ENCODE measurements at regions not wholly inside any gene's neighbourhood (a gene's known extent, or its start where the extent isn't known, plus 50 kb on each side); places are given as distances from the start of the nearest gene placed in this dataset.

- no peaks in the 10 kb centered on the region for H3K9me3 ChIP-seq (ENCODE audit: control insufficient read depth in 1 of 2, low read length in 2 of 2)
- H3K4me1 ChIP-seq (ENCODE audit: control insufficient read depth in 1 of 2, insufficient read depth in 2 of 2, low read length in 2 of 2) = no peaks in the 10 kb centered on the region
- H3K4me3 ChIP-seq (ENCODE audit: low read depth in 1 of 2, low read length in 2 of 2) = no peak overlapping the region
- no peaks in the 10 kb centered on the region for H3K27me3 ChIP-seq (ENCODE audit: control insufficient read depth in 1 of 2, insufficient read depth in 2 of 2, low read length in 2 of 2)
- no peak overlapping the region for H3K27ac ChIP-seq (ENCODE audit: low read depth, low read length)
- H3K36me3 ChIP-seq (ENCODE audit: control insufficient read depth in 1 of 2, insufficient read depth in 2 of 2, low read length in 2 of 2) = no peaks in the 10 kb centered on the region
- H3K9ac ChIP-seq (ENCODE audit: low read depth in 1 of 2, low read length in 2 of 2) = no peak overlapping the region
These were observed 451.2 kb downstream of the INSC start for GRCh38 chr11:15565880-15566279.

GRCh38 chr11:15568440-15568839 lies 453.7 kb downstream of the INSC start:
- H3K27me3 ChIP-seq (ENCODE audit: control insufficient read depth in 1 of 2, insufficient read depth in 2 of 2, low read length in 2 of 2) = no peaks in the 10 kb centered on the region
- H3K36me3 ChIP-seq (ENCODE audit: control insufficient read depth in 1 of 2, insufficient read depth in 2 of 2, low read length in 2 of 2) = no peaks in the 10 kb centered on the region
- no peaks in the 10 kb centered on the region for H3K4me1 ChIP-seq (ENCODE audit: control insufficient read depth in 1 of 2, insufficient read depth in 2 of 2, low read length in 2 of 2)
- H3K9me3 ChIP-seq (ENCODE audit: control insufficient read depth in 1 of 2, low read length in 2 of 2) = no peaks in the 10 kb centered on the region
- no peak overlapping the region for H3K27ac ChIP-seq (ENCODE audit: low read depth, low read length)
- no peak overlapping the region for H3K9ac ChIP-seq (ENCODE audit: low read depth in 1 of 2, low read length in 2 of 2)
- H3K4me3 ChIP-seq (ENCODE audit: low read depth in 1 of 2, low read length in 2 of 2) = no peak overlapping the region

GRCh38 chr11:15569305-15570025 lies 454.7 kb downstream of the INSC start:
- Histone ChIP-seq H3K9ac (ENCODE audit: low read depth in 1 of 2, low read length in 2 of 2) (no peak overlapping the region), H3K27me3 (ENCODE audit: control insufficient read depth in 1 of 2, insufficient read depth in 2 of 2, low read length in 2 of 2) (no peaks in the 10 kb centered on the region), H3K4me3 (ENCODE audit: low read depth in 1 of 2, low read length in 2 of 2) (no peak overlapping the region), H3K9me3 (ENCODE audit: control insufficient read depth in 1 of 2, low read length in 2 of 2) (no peaks in the 10 kb centered on the region), H3K27ac (ENCODE audit: low read depth, low read length) (no peak overlapping the region), H3K36me3 (ENCODE audit: control insufficient read depth in 1 of 2, insufficient read depth in 2 of 2, low read length in 2 of 2) (no peaks in the 10 kb centered on the region), H3K4me1 (ENCODE audit: control insufficient read depth in 1 of 2, insufficient read depth in 2 of 2, low read length in 2 of 2) (no peaks in the 10 kb centered on the region)

GRCh38 chr11:15575409-15575808 lies 460.7 kb downstream of the INSC start:
- H3K27me3 ChIP-seq (ENCODE audit: control insufficient read depth in 1 of 2, insufficient read depth in 2 of 2, low read length in 2 of 2) = no peaks in the 10 kb centered on the region
- H3K9ac ChIP-seq (ENCODE audit: low read depth in 1 of 2, low read length in 2 of 2) = no peak overlapping the region
- H3K4me3 ChIP-seq (ENCODE audit: low read depth in 1 of 2, low read length in 2 of 2) = no peak overlapping the region
- H3K4me1 ChIP-seq (ENCODE audit: control insufficient read depth in 1 of 2, insufficient read depth in 2 of 2, low read length in 2 of 2) = peaks cover 9 to 10% of the 10 kb centered on the region in 2 donors
- H3K27ac ChIP-seq (ENCODE audit: low read depth, low read length) = no peak overlapping the region
- no peaks in the 10 kb centered on the region for H3K36me3 ChIP-seq (ENCODE audit: control insufficient read depth in 1 of 2, insufficient read depth in 2 of 2, low read length in 2 of 2)
- H3K9me3 ChIP-seq (ENCODE audit: control insufficient read depth in 1 of 2, low read length in 2 of 2) = no peaks in the 10 kb centered on the region

GRCh38 chr11:15576769-15577168 lies 462.0 kb downstream of the INSC start:
- Histone ChIP-seq H3K4me3 (ENCODE audit: low read depth in 1 of 2, low read length in 2 of 2) (no peak overlapping the region), H3K9ac (ENCODE audit: low read depth in 1 of 2, low read length in 2 of 2) (no peak overlapping the region), H3K27ac (ENCODE audit: low read depth, low read length) (no peak overlapping the region), H3K36me3 (ENCODE audit: control insufficient read depth in 1 of 2, insufficient read depth in 2 of 2, low read length in 2 of 2) (no peaks in the 10 kb centered on the region), H3K27me3 (ENCODE audit: control insufficient read depth in 1 of 2, insufficient read depth in 2 of 2, low read length in 2 of 2) (no peaks in the 10 kb centered on the region), H3K9me3 (ENCODE audit: control insufficient read depth in 1 of 2, low read length in 2 of 2) (no peaks in the 10 kb centered on the region), H3K4me1 (ENCODE audit: control insufficient read depth in 1 of 2, insufficient read depth in 2 of 2, low read length in 2 of 2) (peaks cover 11 to 12% of the 10 kb centered on the region in 2 donors)

GRCh38 chr11:15577519-15577918 lies 462.8 kb downstream of the INSC start:
- no peak overlapping the region for H3K9ac ChIP-seq (ENCODE audit: low read depth in 1 of 2, low read length in 2 of 2)
- peaks cover 11 to 12% of the 10 kb centered on the region in 2 donors for H3K4me1 ChIP-seq (ENCODE audit: control insufficient read depth in 1 of 2, insufficient read depth in 2 of 2, low read length in 2 of 2)
- no peaks in the 10 kb centered on the region for H3K36me3 ChIP-seq (ENCODE audit: control insufficient read depth in 1 of 2, insufficient read depth in 2 of 2, low read length in 2 of 2)
- H3K27ac ChIP-seq (ENCODE audit: low read depth, low read length) = no peak overlapping the region
- no peak overlapping the region for H3K4me3 ChIP-seq (ENCODE audit: low read depth in 1 of 2, low read length in 2 of 2)
- H3K9me3 ChIP-seq (ENCODE audit: control insufficient read depth in 1 of 2, low read length in 2 of 2) = no peaks in the 10 kb centered on the region
- no peaks in the 10 kb centered on the region for H3K27me3 ChIP-seq (ENCODE audit: control insufficient read depth in 1 of 2, insufficient read depth in 2 of 2, low read length in 2 of 2)

GRCh38 chr11:15579287-15580001 lies 464.7 kb downstream of the INSC start:
- Histone ChIP-seq H3K4me1 (ENCODE audit: control insufficient read depth in 1 of 2, insufficient read depth in 2 of 2, low read length in 2 of 2) (peaks cover 11 to 12% of the 10 kb centered on the region in 2 donors), H3K36me3 (ENCODE audit: control insufficient read depth in 1 of 2, insufficient read depth in 2 of 2, low read length in 2 of 2) (no peaks in the 10 kb centered on the region), H3K4me3 (ENCODE audit: low read depth in 1 of 2, low read length in 2 of 2) (no peak overlapping the region), H3K27me3 (ENCODE audit: control insufficient read depth in 1 of 2, insufficient read depth in 2 of 2, low read length in 2 of 2) (no peaks in the 10 kb centered on the region), H3K27ac (ENCODE audit: low read depth, low read length) (no peak overlapping the region), H3K9ac (ENCODE audit: low read depth in 1 of 2, low read length in 2 of 2) (no peak overlapping the region), H3K9me3 (ENCODE audit: control insufficient read depth in 1 of 2, low read length in 2 of 2) (no peaks in the 10 kb centered on the region)

- no peaks in the 10 kb centered on the region for H3K27me3 ChIP-seq (ENCODE audit: control insufficient read depth in 1 of 2, insufficient read depth in 2 of 2, low read length in 2 of 2)
- peaks cover 11 to 12% of the 10 kb centered on the region in 2 donors for H3K4me1 ChIP-seq (ENCODE audit: control insufficient read depth in 1 of 2, insufficient read depth in 2 of 2, low read length in 2 of 2)
- no peak overlapping the region for H3K4me3 ChIP-seq (ENCODE audit: low read depth in 1 of 2, low read length in 2 of 2)
- no peak overlapping the region for H3K9ac ChIP-seq (ENCODE audit: low read depth in 1 of 2, low read length in 2 of 2)
- no peaks in the 10 kb centered on the region for H3K36me3 ChIP-seq (ENCODE audit: control insufficient read depth in 1 of 2, insufficient read depth in 2 of 2, low read length in 2 of 2)
- H3K27ac ChIP-seq (ENCODE audit: low read depth, low read length) = no peak overlapping the region
- no peaks in the 10 kb centered on the region for H3K9me3 ChIP-seq (ENCODE audit: control insufficient read depth in 1 of 2, low read length in 2 of 2)
These were observed 465.5 kb downstream of the INSC start for GRCh38 chr11:15580056-15580774.

- H3K36me3 ChIP-seq (ENCODE audit: control insufficient read depth in 1 of 2, insufficient read depth in 2 of 2, low read length in 2 of 2) = no peaks in the 10 kb centered on the region
- H3K9me3 ChIP-seq (ENCODE audit: control insufficient read depth in 1 of 2, low read length in 2 of 2) = no peaks in the 10 kb centered on the region
- no peak overlapping the region for H3K9ac ChIP-seq (ENCODE audit: low read depth in 1 of 2, low read length in 2 of 2)
- H3K4me1 ChIP-seq (ENCODE audit: control insufficient read depth in 1 of 2, insufficient read depth in 2 of 2, low read length in 2 of 2) = peaks cover 11 to 12% of the 10 kb centered on the region in 2 donors
- no peaks in the 10 kb centered on the region for H3K27me3 ChIP-seq (ENCODE audit: control insufficient read depth in 1 of 2, insufficient read depth in 2 of 2, low read length in 2 of 2)
- no peak overlapping the region for H3K4me3 ChIP-seq (ENCODE audit: low read depth in 1 of 2, low read length in 2 of 2)
- no peak overlapping the region for H3K27ac ChIP-seq (ENCODE audit: low read depth, low read length)
These were observed 466.0 kb downstream of the INSC start for GRCh38 chr11:15580775-15581095.

- Histone ChIP-seq H3K27ac (ENCODE audit: low read depth, low read length) (no peak overlapping the region), H3K9me3 (ENCODE audit: control insufficient read depth in 1 of 2, low read length in 2 of 2) (no peaks in the 10 kb centered on the region), H3K36me3 (ENCODE audit: control insufficient read depth in 1 of 2, insufficient read depth in 2 of 2, low read length in 2 of 2) (no peaks in the 10 kb centered on the region), H3K27me3 (ENCODE audit: control insufficient read depth in 1 of 2, insufficient read depth in 2 of 2, low read length in 2 of 2) (no peaks in the 10 kb centered on the region), H3K4me3 (ENCODE audit: low read depth in 1 of 2, low read length in 2 of 2) (no peak overlapping the region), H3K9ac (ENCODE audit: low read depth in 1 of 2, low read length in 2 of 2) (no peak overlapping the region), H3K4me1 (ENCODE audit: control insufficient read depth in 1 of 2, insufficient read depth in 2 of 2, low read length in 2 of 2) (peaks cover 11 to 12% of the 10 kb centered on the region in 2 donors)
These were observed 469.4 kb downstream of the INSC start for GRCh38 chr11:15584158-15584557.
